Stomach (tissue), 8 donors: ENCODE measurements at regions not wholly inside any gene's neighbourhood (a gene's known extent, or its start where the extent isn't known, plus 50 kb on each side); places are given as distances from the start of the nearest gene placed in this dataset.

Source experiments
- DNase-seq, 2 donors: peaks; one replicate each; pipeline versions ENCODE4 v3.0.0 to v3.0.0-alpha.2; 2013 to 2019
- H3K27ac ChIP-seq, 5 donors: fragments of 200-600 bp in 4 of 5; sonication (generic) in 4 of 5; one replicate each; pipeline ENCODE4 v1.5.1; 2013 to 2019; ENCODE audit warnings: mild to moderate bottlenecking in 1 of 5, moderate library complexity in 1 of 5
- H3K27me3 ChIP-seq, 3 donors: fragments of 200-600 bp; sonication (generic); one replicate each; pipeline ENCODE4 v1.5.1; 2017 to 2019; ENCODE audit warnings: mixed run types in 1 of 3
- H3K36me3 ChIP-seq, 4 donors: fragments of 200-600 bp; sonication (generic); 1 replicate in 3 of 4; 2 replicates in 1 of 4; pipeline ENCODE4 v1.5.1; 2016 to 2019
- H3K4me1 ChIP-seq, 4 donors: fragments of 200-600 bp; sonication (generic); one replicate each; pipeline ENCODE4 v1.5.1; 2016 to 2019
- H3K4me3 ChIP-seq, 4 donors: fragments of 200-600 bp; sonication (generic) in 3 of 4; one replicate each; pipeline ENCODE4 v1.5.1; 2016 to 2019; ENCODE audit warnings: mild to moderate bottlenecking in 1 of 4
- H3K9me3 ChIP-seq, 4 donors: fragments of 200-600 bp; sonication (generic); one replicate each; pipeline ENCODE4 v1.5.1; 2016 to 2019
- CTCF ChIP-seq, 7 experiments: fragments of 450-650 bp in 4 of 7; fragments of 200-600 bp in 3 of 7; sonication (generic) in 3 of 7; IDR thresholded peaks; one replicate each; pipeline ENCODE4 v1.5.1; 2016 to 2019; ENCODE audit warnings: antibody characterized with exemption in 7 of 7, control low read depth in 2 of 7, mild to moderate bottlenecking in 1 of 7
- EP300 ChIP-seq: sonication (generic); formaldehyde crosslinking; IDR thresholded peaks from one replicate; pipeline ENCODE4 v1.6.1; 2017; ENCODE audit warnings: antibody characterized with exemption
- POLR2A ChIP-seq, 4 donors: fragments of 450-650 bp; IDR thresholded peaks; one replicate each; pipeline ENCODE4 v1.6.1; 2016; ENCODE audit warnings: antibody characterized with exemption in 4 of 4, control low read depth in 2 of 4, mild to moderate bottlenecking in 1 of 4, moderate library complexity in 1 of 4
- POLR2AphosphoS5 ChIP-seq, 3 donors: sonication (generic); formaldehyde crosslinking; IDR thresholded peaks; one replicate each; pipeline ENCODE4 v1.6.1; 2016; ENCODE audit warnings: antibody characterized with exemption in 3 of 3
- WGBS, 5 donors: extraction: QIAGEN DNeasy Blood & Tissue Kit in 3 of 5; methylation state at CpG; one replicate each; pipeline versions ENCODE4 v1.1.5 to v1.1.7; 2013 to 2018; 5-methylcytosine and 5-hydroxymethylcytosine counted together
- intact Hi-C: fragments of 100-400 bp; cut with DNase I; formaldehyde crosslinking; loops from one replicate; pipeline ENCODE4 v1.15.1; 2023; ENCODE audit warnings: low total_unique reads
- donor health status: healthy with polysubstance abuse.
- donor health status: Bipolar disorder and iron deficiency.
- donor health status: healthy.

GRCh38 chr2:4445821-4446220, 742.4 kb downstream of the DCDC2C start:
- no peak overlapping the region for H3K27ac ChIP-seq

GRCh38 chr2:4454907-4455306, 751.5 kb downstream of the DCDC2C start:
- Histone ChIP-seq H3K4me1 (no peaks in the 10 kb centered on the region), H3K27me3 (no peaks in the 10 kb centered on the region), H3K27ac (no peak overlapping the region), H3K9me3 (peaks cover 0 to 13% (median 3%) of the 10 kb centered on the region in 4 donors), H3K4me3 (no peak overlapping the region), H3K36me3 (no peaks in the 10 kb centered on the region)
- intact Hi-C loops: no loop called here
- TF ChIP-seq EP300 (no peak), POLR2AphosphoS5 (IDR thresholded peaks at IDR 0.05) (no peak)
- 89 to 95% (median 94%) methylated on average over 6 of the region's 6 CpGs for WGBS, 5 donors
- DNase-seq: no peak

More at GRCh38 chr2:4445821-4446220, 742.4 kb downstream of the DCDC2C start:
- H3K9me3 ChIP-seq: peaks cover 0 to 4% (median 0%) of the 10 kb centered on the region in 4 donors
- no peak for TF ChIP-seq POLR2A (IDR thresholded peaks at IDR 0.05)
- TF ChIP-seq POLR2AphosphoS5 (IDR thresholded peaks at IDR 0.05): no peak
- TF ChIP-seq EP300: no peak
- TF ChIP-seq CTCF (IDR thresholded peaks at IDR 0.05): no peak
- H3K4me3 ChIP-seq: no peak overlapping the region
- intact Hi-C loops: no loop called here
- DNase-seq: no peak
- WGBS, 5 donors: 52 to 70% (median 58%) methylated on average over 8 of the region's 8 CpGs
- no peaks in the 10 kb centered on the region for H3K27me3 ChIP-seq
- H3K36me3 ChIP-seq: no peaks in the 10 kb centered on the region
- no peaks in the 10 kb centered on the region for H3K4me1 ChIP-seq

GRCh38 chr2:4455486-4456155, 752.2 kb downstream of the DCDC2C start:
- TF ChIP-seq EP300: no peak
- intact Hi-C loops: no loop called here
- DNase-seq: no peak
- Histone ChIP-seq H3K9me3 (peaks cover 0 to 13% (median 3%) of the 10 kb centered on the region in 4 donors), H3K27ac (no peak overlapping the region), H3K4me3 (no peak overlapping the region), H3K27me3 (no peaks in the 10 kb centered on the region), H3K4me1 (no peaks in the 10 kb centered on the region), H3K36me3 (no peaks in the 10 kb centered on the region)
- whole genome bisulfite sequencing, 5 donors: 75 to 78% (median 77%) methylated on average over 3 of the region's 3 CpGs

GRCh38 chr2:4464634-4465266, 761.4 kb downstream of the DCDC2C start:
- Histone ChIP-seq H3K27ac (no peak overlapping the region), H3K36me3 (no peaks in the 10 kb centered on the region), H3K9me3 (peaks cover 0 to 3% (median 0%) of the 10 kb centered on the region in 4 donors), H3K27me3 (no peaks in the 10 kb centered on the region), H3K4me1 (no peaks in the 10 kb centered on the region), H3K4me3 (no peak overlapping the region)
- DNase-seq: no peak
- intact Hi-C loops: no loop called here
- no peak for TF ChIP-seq EP300
- no peak for TF ChIP-seq CTCF (IDR thresholded peaks at IDR 0.05)
- TF ChIP-seq POLR2A (IDR thresholded peaks at IDR 0.05): no peak
- TF ChIP-seq POLR2AphosphoS5 (IDR thresholded peaks at IDR 0.05): no peak
- 71 to 83% (median 77%) methylated on average over 12 of the region's 12 CpGs for WGBS, 5 donors

- 55 to 71% (median 63%) methylated on average over 3 of the region's 3 CpGs for WGBS, 5 donors
- no peaks in the 10 kb centered on the region for H3K36me3 ChIP-seq
- no peaks in the 10 kb centered on the region for H3K4me1 ChIP-seq
- no peak overlapping the region for H3K4me3 ChIP-seq
- H3K9me3 ChIP-seq: peaks cover 0 to 3% (median 0%) of the 10 kb centered on the region in 4 donors
- intact Hi-C loops: no loop called here
- TF ChIP-seq POLR2A (IDR thresholded peaks at IDR 0.05): no peak
- TF ChIP-seq CTCF (IDR thresholded peaks at IDR 0.05): no peak
- no peaks in the 10 kb centered on the region for H3K27me3 ChIP-seq
- DNase-seq: no peak
- no peak overlapping the region for H3K27ac ChIP-seq
Measured at GRCh38 chr2:4465671-4466070, 762.3 kb downstream of the DCDC2C start.
